NCI-H748 (cell line): ENCODE measurements at regions not wholly inside any gene's neighbourhood (a gene's known extent, or its start where the extent isn't known, plus 50 kb on each side); places are given as distances from the start of the nearest gene placed in this dataset.
A peak's percentile ranks its signal among the peaks of the same experiment; 100 is the strongest.

Experiments
- DNase-seq: peaks from one replicate; lab custom pipeline; 2025; ENCODE audit not compliant: unreplicated experiment; lab: John Stamatoyannopoulos, UW

DNA sequence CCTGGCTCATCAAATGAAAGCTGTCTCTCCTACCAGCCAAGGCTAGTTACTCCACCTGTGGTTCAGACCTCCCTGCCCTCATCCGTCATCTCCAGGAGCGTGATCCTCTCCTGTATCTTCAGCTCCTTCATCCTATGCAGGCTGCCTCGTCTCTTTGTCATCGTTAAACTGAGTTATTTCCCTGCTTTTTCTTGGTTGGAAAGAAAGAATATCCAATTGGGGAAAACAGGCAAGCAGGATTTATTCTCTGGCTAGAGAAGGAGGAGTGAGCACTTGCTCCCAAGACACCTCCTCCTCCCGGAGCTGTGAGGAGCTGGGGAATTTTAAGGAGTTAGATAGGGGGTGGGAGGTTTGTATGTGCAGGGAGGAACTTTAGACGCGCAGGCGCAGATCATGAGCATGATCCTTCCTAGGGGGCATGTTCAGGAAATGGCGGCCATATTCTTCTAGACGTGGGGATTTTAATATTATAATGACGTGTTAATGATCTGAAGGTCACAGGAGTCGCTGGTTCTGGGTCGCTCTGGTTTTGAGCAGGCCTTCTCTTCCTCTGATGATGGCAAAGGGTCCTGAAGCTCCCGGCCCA, 156.4 kb upstream of the KL start:
- no peak for DNase-seq

GRCh38 chr13:32861304-32861703, 154.9 kb upstream of the KL start:
- DNase-seq, result no peak

- no peak for DNase-seq
Measured at GRCh38 chr13:32863596-32863995, 152.6 kb upstream of the KL start.

- no peak for DNase-seq
Measured at GRCh38 chr13:32866921-32867320, 149.3 kb upstream of the KL start.

GRCh38 chr13:32877491-32877890, 138.7 kb upstream of the KL start:
- DNase-seq, result no peak

DNA sequence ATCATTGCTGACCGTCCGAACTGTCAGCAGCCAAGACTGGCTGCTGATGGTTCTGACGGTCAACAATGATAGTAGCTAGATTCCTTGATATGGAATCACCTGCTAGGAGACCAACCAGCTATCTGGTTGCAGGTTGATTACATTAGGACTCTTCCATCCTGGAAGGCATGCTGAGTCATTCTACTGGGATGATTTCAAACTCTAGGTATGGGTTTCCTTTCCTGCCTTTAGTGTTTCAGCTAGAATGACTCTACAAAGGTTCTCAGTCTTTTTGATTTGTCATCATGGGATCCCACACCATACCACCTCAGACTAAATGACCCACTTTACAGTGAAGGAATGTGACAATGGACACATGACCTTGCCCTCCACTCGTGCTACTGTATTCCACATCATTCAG, 138.1 kb upstream of the KL start:
- DNase-seq, result no peak

DNA sequence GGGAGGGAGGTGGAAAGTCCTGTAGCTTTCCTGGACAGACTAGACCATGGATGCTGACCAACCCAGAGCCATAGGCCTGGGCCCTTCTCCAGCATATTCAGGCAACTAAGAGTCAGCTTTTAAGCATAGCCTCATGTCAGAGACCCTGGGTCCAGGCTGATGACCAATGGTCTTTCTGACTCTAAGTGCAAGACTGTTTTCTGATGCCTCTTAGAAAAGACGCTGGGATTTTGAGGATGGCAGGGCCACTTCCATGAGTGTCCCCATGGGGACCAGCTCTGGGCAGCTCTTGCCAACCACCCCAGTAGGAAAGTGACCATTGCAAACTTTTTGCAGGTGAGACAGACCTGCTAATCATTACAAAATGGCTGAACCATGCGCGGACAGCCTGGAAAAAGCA, 135.6 kb upstream of the KL start:
- no peak for DNase-seq

DNA sequence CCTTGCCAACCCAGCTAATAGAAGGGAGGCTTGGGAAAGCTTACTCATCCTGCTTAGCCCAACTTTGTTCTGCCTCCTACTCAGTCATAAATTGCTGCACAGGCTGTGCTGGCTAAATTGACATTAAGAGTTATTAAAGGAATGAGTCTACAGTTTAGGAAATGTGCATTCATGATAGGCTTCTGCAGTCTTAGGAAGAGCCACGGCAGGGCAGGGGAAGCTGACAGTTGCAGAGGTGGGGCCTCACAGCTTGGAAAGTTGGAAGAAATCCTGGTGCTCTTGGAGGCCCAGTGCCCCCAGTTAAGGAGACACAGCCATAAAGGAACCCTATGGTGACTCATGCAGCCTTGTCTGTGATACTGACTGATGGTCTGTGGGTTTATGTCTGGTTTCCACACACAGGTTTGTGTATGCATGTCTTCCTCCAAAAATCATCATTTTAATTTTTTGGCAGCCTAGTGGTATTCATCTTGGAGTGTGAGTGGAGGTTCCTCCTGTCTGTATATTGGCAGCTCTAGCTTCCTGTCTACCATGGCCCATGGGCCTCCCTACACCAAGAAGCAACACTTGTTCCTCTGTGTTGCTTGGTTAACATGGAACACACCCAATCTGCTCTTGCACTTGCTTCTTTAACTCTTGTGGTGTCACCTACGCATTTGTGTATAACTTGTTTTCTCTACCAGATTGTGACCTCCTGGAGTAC, 135.0 kb upstream of the KL start:
- DNase-seq, result no peak

- peak; percentile 98 for DNase-seq
Measured at GRCh38 chr13:32881777-32882145, 134.5 kb upstream of the KL start.

DNA sequence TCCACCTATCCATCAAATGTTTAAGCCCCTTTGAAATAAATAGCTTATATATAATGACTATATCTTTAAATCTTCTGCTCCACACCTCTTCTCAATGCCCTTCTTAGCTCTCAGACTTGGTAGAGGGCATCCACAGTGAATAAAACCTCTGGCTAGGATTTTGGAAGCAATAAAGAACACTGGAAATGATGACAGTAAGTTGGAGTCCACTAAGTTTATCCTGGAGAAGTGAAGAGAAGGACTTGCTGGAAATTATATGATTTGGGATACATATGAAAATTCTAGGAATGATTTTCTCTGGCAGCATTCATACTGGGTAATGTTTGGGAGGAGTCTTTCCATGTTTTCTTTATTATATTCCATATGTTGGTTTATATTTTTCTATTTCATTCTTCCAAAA, 133.5 kb upstream of the KL start:
- DNase-seq, result no peak

GRCh38 chr13:32883474-32883873, 132.7 kb upstream of the KL start:
- peak; percentile 96 for DNase-seq

GRCh38 chr13:32887617-32888016, 128.6 kb upstream of the KL start:
- DNase-seq, result peak; percentile 48

DNA sequence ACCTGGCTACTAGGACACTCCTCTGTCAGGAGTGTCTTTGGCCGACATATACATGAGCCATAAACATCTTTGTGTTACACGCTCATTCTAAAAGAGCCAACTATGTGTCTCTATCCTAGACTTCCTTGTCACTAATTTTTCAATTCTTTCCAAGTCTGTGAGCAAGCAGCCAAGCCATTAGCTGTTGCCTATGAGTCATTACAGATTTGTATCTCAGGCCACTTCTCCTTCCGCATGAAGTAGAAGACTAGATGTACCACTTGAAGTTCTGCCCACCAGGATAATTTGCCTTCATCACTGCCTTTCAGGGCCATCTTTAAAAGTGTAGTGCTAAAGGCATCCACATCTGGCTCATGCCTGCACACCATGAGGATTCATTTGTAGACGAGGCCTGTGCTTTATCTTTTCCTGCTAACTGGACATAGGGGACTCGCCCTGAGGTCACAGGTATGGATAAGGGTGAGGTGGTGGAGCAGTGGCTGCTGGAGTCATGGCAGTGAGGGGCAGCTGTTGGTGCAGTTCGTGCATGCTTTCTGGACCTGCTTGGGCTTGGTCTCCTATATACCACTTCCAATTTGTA, 126.1 kb upstream of the KL start:
- no peak for DNase-seq

DNA sequence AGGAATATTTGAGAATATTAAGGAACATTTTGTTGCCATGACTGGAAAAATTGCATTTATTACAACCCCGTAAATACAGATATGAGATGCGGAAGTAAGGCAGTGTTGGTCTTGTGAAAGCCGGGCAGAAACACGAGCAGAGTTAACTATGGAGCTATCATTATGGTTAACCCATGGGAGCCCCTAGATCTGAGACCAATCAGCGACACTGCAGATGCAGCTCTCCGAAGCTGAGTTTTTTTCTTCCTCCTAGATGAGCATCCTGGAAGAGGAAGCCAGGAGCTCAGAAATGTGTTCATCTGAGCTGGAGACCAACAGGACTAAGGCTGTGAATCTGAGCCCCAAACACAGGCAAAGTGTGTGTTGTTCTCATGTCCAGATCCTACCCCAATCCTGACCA, 123.0 kb upstream of the KL start:
- no peak for DNase-seq

- no peak for DNase-seq
Measured at GRCh38 chr13:32894589-32895001, 121.6 kb upstream of the KL start.

- no peak for DNase-seq
Measured at GRCh38 chr13:32895296-32895695, 120.9 kb upstream of the KL start.

DNA sequence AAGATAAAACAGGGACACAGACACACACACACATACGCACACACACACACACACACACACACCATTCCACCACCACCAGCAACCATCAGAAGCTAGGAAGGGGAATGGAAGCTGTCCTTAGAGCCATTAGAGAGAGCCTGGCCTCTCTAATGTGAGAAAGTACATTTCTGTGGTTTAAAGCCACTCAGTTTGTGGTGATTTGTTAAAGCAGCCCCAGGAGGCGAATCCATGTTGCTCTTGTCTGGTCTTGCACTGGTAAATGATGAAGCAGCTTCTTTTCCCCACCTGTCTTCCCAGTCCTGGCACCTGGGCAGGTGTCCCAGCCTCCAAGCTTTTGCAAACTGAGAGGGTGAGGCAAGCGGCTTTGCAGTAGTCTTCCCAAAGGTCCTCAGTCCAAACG, 118.9 kb upstream of the KL start:
- no peak for DNase-seq

GRCh38 chr13:32902029-32902780, 114.0 kb upstream of the KL start:
- no peak for DNase-seq

DNA sequence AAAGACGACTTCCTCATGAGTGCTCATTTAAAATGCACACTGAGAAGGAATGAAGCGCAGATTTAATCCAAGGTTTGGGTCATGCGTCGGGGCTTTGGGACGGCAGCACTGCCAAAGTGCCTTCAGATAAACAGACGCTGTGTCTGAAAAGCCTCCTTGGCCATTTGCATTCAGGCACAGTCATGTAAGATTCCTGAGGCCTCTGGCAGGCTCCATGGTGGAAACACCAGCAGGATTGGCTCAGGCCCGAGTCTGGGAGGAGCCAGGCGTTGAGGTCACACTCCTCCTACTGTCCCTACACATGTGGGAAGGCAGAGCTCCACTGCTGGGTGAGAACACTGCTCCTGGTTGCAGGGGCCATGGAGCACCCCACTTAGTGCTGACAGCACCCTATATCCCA, 113.3 kb upstream of the KL start:
- no peak for DNase-seq

DNA sequence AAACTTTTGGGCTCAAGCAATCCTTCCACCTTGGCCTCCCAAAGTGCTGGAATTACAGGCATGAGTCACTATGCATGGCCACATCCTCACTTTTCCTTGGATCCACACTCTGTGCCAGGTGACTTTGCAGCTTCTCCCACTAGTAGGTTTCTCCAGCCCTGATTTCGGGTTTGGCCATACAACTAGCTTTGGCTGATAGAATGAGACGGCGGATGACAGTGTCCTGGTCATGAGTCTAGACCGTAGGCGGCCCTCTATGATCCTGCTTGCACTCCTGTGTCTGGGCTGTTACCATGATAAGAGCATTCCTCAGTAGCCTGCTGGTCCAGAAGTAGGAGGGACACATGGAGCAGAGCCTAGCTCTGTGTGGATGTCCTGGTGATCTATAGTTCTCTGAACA, 112.5 kb upstream of the KL start:
- DNase-seq, result no peak

DNA sequence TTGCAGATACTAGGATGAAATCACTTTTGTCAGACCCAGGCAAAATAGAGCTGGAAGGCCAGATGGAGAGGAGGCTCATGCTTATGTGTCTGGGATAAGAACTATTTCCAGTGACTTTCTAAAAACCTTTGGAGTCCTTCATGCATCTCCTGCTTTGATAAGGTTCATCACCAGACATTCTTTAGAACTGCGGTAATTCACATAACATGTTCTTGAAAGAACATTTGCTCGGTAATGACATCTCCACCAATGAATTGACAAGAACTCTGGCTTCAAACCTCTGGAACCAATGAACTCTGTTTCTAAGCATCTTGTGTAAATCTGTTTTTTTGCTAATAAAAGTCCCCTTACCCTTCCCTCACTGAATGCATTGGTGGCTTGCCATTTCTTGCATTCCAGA, 112.0 kb upstream of the KL start:
- DNase-seq, result no peak
